SK-N-SH (cell line): ENCODE measurements at regions not wholly inside any gene's neighbourhood (a gene's known extent, or its start where the extent isn't known, plus 50 kb on each side); places are given as distances from the start of the nearest gene placed in this dataset.

ENCODE experiments used
- EP300 ChIP-seq, 2 experiments: IDR thresholded peaks; 2 replicates each; pipeline versions ENCODE4 v1.4.0 to v1.6.1; 2012; ENCODE audit warnings: borderline replicate concordance in 1 of 2, low read depth in 1 of 2, low read length in 1 of 2
- EZH2phosphoT487 ChIP-seq: fragments of 200-600 bp; sonication (generic); IDR thresholded peaks from 2 replicates; pipeline ENCODE4 v1.6.1; 2017; ENCODE audit warnings: low read depth, mixed run types, mild to moderate bottlenecking, antibody characterized with exemption, moderate library complexity, borderline replicate concordance
- NFIC ChIP-seq: IDR thresholded peaks from 2 replicates; pipeline ENCODE4 v1.4.0; 2012; ENCODE audit warnings: borderline replicate concordance
- NRF1 ChIP-seq: IDR thresholded peaks from 2 replicates; pipeline ENCODE4 v1.6.1; 2012; ENCODE audit warnings: low read depth, mild to moderate bottlenecking, low read length
- RAD21 ChIP-seq: IDR thresholded peaks from 2 replicates; pipeline ENCODE4 v1.6.1; 2012; ENCODE audit warnings: mild to moderate bottlenecking, low read length
- TAF1 ChIP-seq: IDR thresholded peaks from 2 replicates; pipeline ENCODE4 v1.6.1; 2012; ENCODE audit warnings: low read depth, mild to moderate bottlenecking, low read length, moderate library complexity, borderline replicate concordance
- TF ChIP-seq, protein P1 (sequence below): fragments of 200-600 bp; sonication (generic); IDR thresholded peaks from 2 replicates; pipeline ENCODE4 v1.6.1; 2017; ENCODE audit warnings: antibody characterized with exemption, mild to moderate bottlenecking, moderate library complexity
- TF ChIP-seq, protein P2 (sequence below): IDR thresholded peaks from 2 replicates; pipeline ENCODE4 v1.6.1; 2012; ENCODE audit warnings: mild to moderate bottlenecking, low read depth, low read length, moderate library complexity
- TF ChIP-seq, protein P3 (sequence below): IDR thresholded peaks from 2 replicates; pipeline ENCODE4; 2012

DNA sequence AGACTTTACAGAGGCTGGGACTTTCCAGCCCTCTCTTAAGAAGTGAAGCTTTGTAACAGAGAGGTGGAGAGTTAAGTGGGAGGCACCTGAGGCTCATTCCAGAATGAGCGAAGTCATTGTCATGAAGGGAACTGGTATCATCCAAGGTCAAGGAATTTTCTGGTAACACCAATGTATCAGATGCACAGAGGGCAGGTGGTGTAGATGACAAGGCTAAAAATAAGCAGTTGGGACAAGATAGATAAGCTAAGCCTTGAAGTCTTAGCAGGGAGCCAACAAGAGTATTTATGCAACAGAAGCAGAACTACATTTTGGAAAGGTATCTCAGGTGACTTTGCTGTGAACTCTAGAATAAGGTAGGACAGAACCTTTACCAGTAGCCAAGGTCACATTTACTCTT lies 257.0 kb upstream of the AUTS2 start:
- TF ChIP-seq EZH2phosphoT487 (no peak), NRF1 (no peak), RAD21 (no peak), EP300 (IDR thresholded peaks at IDR 0.05; ENCODE audit: borderline replicate concordance in 1 of 2, low read depth in 1 of 2, low read length in 1 of 2) (no peak), NFIC (no peak), TAF1 (no peak)
- TF ChIP-seq, protein P1, sequence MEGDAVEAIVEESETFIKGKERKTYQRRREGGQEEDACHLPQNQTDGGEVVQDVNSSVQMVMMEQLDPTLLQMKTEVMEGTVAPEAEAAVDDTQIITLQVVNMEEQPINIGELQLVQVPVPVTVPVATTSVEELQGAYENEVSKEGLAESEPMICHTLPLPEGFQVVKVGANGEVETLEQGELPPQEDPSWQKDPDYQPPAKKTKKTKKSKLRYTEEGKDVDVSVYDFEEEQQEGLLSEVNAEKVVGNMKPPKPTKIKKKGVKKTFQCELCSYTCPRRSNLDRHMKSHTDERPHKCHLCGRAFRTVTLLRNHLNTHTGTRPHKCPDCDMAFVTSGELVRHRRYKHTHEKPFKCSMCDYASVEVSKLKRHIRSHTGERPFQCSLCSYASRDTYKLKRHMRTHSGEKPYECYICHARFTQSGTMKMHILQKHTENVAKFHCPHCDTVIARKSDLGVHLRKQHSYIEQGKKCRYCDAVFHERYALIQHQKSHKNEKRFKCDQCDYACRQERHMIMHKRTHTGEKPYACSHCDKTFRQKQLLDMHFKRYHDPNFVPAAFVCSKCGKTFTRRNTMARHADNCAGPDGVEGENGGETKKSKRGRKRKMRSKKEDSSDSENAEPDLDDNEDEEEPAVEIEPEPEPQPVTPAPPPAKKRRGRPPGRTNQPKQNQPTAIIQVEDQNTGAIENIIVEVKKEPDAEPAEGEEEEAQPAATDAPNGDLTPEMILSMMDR, result no peak
- TF ChIP-seq, protein P2, sequence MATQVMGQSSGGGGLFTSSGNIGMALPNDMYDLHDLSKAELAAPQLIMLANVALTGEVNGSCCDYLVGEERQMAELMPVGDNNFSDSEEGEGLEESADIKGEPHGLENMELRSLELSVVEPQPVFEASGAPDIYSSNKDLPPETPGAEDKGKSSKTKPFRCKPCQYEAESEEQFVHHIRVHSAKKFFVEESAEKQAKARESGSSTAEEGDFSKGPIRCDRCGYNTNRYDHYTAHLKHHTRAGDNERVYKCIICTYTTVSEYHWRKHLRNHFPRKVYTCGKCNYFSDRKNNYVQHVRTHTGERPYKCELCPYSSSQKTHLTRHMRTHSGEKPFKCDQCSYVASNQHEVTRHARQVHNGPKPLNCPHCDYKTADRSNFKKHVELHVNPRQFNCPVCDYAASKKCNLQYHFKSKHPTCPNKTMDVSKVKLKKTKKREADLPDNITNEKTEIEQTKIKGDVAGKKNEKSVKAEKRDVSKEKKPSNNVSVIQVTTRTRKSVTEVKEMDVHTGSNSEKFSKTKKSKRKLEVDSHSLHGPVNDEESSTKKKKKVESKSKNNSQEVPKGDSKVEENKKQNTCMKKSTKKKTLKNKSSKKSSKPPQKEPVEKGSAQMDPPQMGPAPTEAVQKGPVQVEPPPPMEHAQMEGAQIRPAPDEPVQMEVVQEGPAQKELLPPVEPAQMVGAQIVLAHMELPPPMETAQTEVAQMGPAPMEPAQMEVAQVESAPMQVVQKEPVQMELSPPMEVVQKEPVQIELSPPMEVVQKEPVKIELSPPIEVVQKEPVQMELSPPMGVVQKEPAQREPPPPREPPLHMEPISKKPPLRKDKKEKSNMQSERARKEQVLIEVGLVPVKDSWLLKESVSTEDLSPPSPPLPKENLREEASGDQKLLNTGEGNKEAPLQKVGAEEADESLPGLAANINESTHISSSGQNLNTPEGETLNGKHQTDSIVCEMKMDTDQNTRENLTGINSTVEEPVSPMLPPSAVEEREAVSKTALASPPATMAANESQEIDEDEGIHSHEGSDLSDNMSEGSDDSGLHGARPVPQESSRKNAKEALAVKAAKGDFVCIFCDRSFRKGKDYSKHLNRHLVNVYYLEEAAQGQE, result no peak
- TF ChIP-seq, protein P3, sequence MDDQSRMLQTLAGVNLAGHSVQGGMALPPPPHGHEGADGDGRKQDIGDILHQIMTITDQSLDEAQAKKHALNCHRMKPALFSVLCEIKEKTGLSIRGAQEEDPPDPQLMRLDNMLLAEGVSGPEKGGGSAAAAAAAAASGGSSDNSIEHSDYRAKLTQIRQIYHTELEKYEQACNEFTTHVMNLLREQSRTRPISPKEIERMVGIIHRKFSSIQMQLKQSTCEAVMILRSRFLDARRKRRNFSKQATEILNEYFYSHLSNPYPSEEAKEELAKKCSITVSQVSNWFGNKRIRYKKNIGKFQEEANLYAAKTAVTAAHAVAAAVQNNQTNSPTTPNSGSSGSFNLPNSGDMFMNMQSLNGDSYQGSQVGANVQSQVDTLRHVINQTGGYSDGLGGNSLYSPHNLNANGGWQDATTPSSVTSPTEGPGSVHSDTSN, result no peak
